Aorta (tissue), 5 donors: ENCODE measurements at regions not wholly inside any gene's neighbourhood (a gene's known extent, or its start where the extent isn't known, plus 50 kb on each side); places are given as distances from the start of the nearest gene placed in this dataset.

Experiments
- ATAC-seq: fragments of 200-7000 bp; cut with Tn5 transposase; one replicate; pipeline ENCODE4 v1.9.1; 2022; ENCODE audit warnings: moderate library complexity; ENCODE audit not compliant: low FRiP score
- DNase-seq, 2 donors: peaks; one replicate each; pipeline ENCODE4 v3.0.0-alpha.2; 2020
- H3K27ac ChIP-seq, 2 donors: one replicate each; pipeline ENCODE4 v1.5.1; 2013; ENCODE audit warnings: low read length in 2 of 2, mild to moderate bottlenecking in 2 of 2, moderate library complexity in 2 of 2, control low read depth in 1 of 2, inconsistent platforms in 1 of 2, low read depth in 1 of 2
- H3K27me3 ChIP-seq, 2 donors: one replicate each; pipeline ENCODE4 v1.6.1; 2013; ENCODE audit warnings: control low read depth in 1 of 2, low read length in 1 of 2, mild to moderate bottlenecking in 1 of 2, moderate library complexity in 1 of 2; ENCODE audit not compliant: insufficient read depth in 2 of 2, control insufficient read depth in 1 of 2
- H3K36me3 ChIP-seq, 2 donors: one replicate each; pipeline ENCODE4 v1.6.1; 2013; ENCODE audit warnings: control low read depth in 1 of 2, low read length in 1 of 2, mild to moderate bottlenecking in 1 of 2; ENCODE audit not compliant: insufficient read depth in 2 of 2, control insufficient read depth in 1 of 2
- H3K4me1 ChIP-seq, 2 donors: one replicate each; pipeline ENCODE4 v1.6.1; 2013; ENCODE audit warnings: low read length in 2 of 2, control low read depth in 1 of 2, mild to moderate bottlenecking in 1 of 2, moderate library complexity in 1 of 2; ENCODE audit not compliant: insufficient read depth in 2 of 2, control insufficient read depth in 1 of 2
- H3K4me3 ChIP-seq, 2 donors: one replicate each; pipeline ENCODE4 v1.5.1; 2013; ENCODE audit warnings: low read length in 2 of 2, control low read depth in 1 of 2, mild to moderate bottlenecking in 1 of 2
- H3K9me3 ChIP-seq: one replicate; pipeline ENCODE4 v1.6.1; 2013; ENCODE audit warnings: mild to moderate bottlenecking, low read length; ENCODE audit not compliant: control insufficient read depth
- WGBS, 2 donors: extraction: QIAGEN DNeasy Blood & Tissue Kit; methylation state at CpG; one replicate each; pipeline ENCODE4 v1.1.7; 2013; 5-methylcytosine and 5-hydroxymethylcytosine counted together
- intact Hi-C, 2 donors: fragments of 100-400 bp; cut with DNase I; formaldehyde crosslinking; loops; one replicate each; pipeline versions ENCODE4 v1.14.2 to v1.15.0; 2022
- donor health status: healthy with polysubstance abuse.
- donor health status: Bipolar disorder and iron deficiency.
- donor health status: DM: no; HTN: no; CAD: no.
- donor health status: DM: no; HTN: no; CAD: no.
- donor health status: DM: yes; HTN: yes; CAD: no.

GRCh38 chr6:86832686-86833085 is 104.6 kb upstream of the HTR1E start:
- Histone ChIP-seq H3K4me1 (no peaks in the 10 kb centered on the region), H3K4me3 (no peak overlapping the region)
- intact Hi-C loops = no loop called here

GRCh38 chr6:86825436-86825835 is 111.9 kb upstream of the HTR1E start:
- intact Hi-C loops = no loop called here
- Histone ChIP-seq H3K9me3 (no peaks in the 10 kb centered on the region), H3K4me1 (no peaks in the 10 kb centered on the region), H3K36me3 (no peaks in the 10 kb centered on the region), H3K27me3 (no peaks in the 10 kb centered on the region), H3K27ac (no peak overlapping the region), H3K4me3 (no peak overlapping the region)
- no peak for ATAC-seq
- WGBS, 2 donors = 52 to 59% methylated on average over 3 of the region's 3 CpGs
- no peak for DNase-seq

More at GRCh38 chr6:86832686-86833085, 104.6 kb upstream of the HTR1E start:
- Histone ChIP-seq H3K9me3 (no peaks in the 10 kb centered on the region), H3K27ac (no peak overlapping the region), H3K36me3 (no peaks in the 10 kb centered on the region), H3K27me3 (no peaks in the 10 kb centered on the region)
- ATAC-seq (no peak), DNase-seq (no peak)

- intact Hi-C loops = no loop called here
- H3K36me3 ChIP-seq = no peaks in the 10 kb centered on the region
- no peaks in the 10 kb centered on the region for H3K27me3 ChIP-seq
- no peaks in the 10 kb centered on the region for H3K4me1 ChIP-seq
- H3K9me3 ChIP-seq = no peaks in the 10 kb centered on the region
- H3K27ac ChIP-seq = no peak overlapping the region
- no peak for DNase-seq
- no peak overlapping the region for H3K4me3 ChIP-seq
- ATAC-seq = no peak
Measured at GRCh38 chr6:86822747-86823146, 114.6 kb upstream of the HTR1E start.

GRCh38 chr6:86820750-86821149 is 116.6 kb upstream of the HTR1E start:
- no peaks in the 10 kb centered on the region for H3K4me1 ChIP-seq
- ATAC-seq (no peak), DNase-seq (no peak)
- H3K27me3 ChIP-seq = no peaks in the 10 kb centered on the region
- no peak overlapping the region for H3K27ac ChIP-seq
- no peak overlapping the region for H3K4me3 ChIP-seq
- intact Hi-C loops = no loop called here
- WGBS, 2 donors = 36 to 42% methylated on average over 1 of the region's 1 CpG
- H3K36me3 ChIP-seq = no peaks in the 10 kb centered on the region
- H3K9me3 ChIP-seq = no peaks in the 10 kb centered on the region

- no peak for DNase-seq
- Histone ChIP-seq H3K4me3 (no peak overlapping the region), H3K27ac (no peak overlapping the region), H3K4me1 (no peaks in the 10 kb centered on the region), H3K9me3 (peaks cover 4% of the 10 kb centered on the region), H3K36me3 (no peaks in the 10 kb centered on the region), H3K27me3 (no peaks in the 10 kb centered on the region)
- intact Hi-C loops = no loop called here
- WGBS, 2 donors = 76 to 85% methylated on average over 1 of the region's 1 CpG
- no peak for ATAC-seq
Measured at GRCh38 chr6:86793649-86794048, 143.7 kb upstream of the HTR1E start.

GRCh38 chr6:86791476-86791875 is 145.9 kb upstream of the HTR1E start:
- no peaks in the 10 kb centered on the region for H3K36me3 ChIP-seq
- H3K4me3 ChIP-seq = no peak overlapping the region
- 74 to 79% methylated on average over 1 of the region's 1 CpG for WGBS, 2 donors
- H3K27ac ChIP-seq = no peak overlapping the region
- ATAC-seq (no peak), DNase-seq (no peak)
- H3K27me3 ChIP-seq = no peaks in the 10 kb centered on the region
- peaks cover 4% of the 10 kb centered on the region for H3K9me3 ChIP-seq
- intact Hi-C loops = no loop called here
- no peaks in the 10 kb centered on the region for H3K4me1 ChIP-seq

- no peak for ATAC-seq
- Histone ChIP-seq H3K4me3 (no peak overlapping the region), H3K9me3 (no peaks in the 10 kb centered on the region), H3K36me3 (no peaks in the 10 kb centered on the region), H3K27ac (no peak overlapping the region), H3K4me1 (no peaks in the 10 kb centered on the region), H3K27me3 (no peaks in the 10 kb centered on the region)
- DNase-seq = no peak
- WGBS, 2 donors = 44 to 47% methylated on average over 2 of the region's 2 CpGs
- intact Hi-C loops = no loop called here
Measured at GRCh38 chr6:86789779-86790411, 147.4 kb upstream of the HTR1E start.

- no peaks in the 10 kb centered on the region for H3K9me3 ChIP-seq
- no peaks in the 10 kb centered on the region for H3K36me3 ChIP-seq
- ATAC-seq (no peak), DNase-seq (no peak)
- no peak overlapping the region for H3K4me3 ChIP-seq
- no peaks in the 10 kb centered on the region for H3K27me3 ChIP-seq
- H3K4me1 ChIP-seq = no peaks in the 10 kb centered on the region
- intact Hi-C loops = no loop called here
- no peak overlapping the region for H3K27ac ChIP-seq
Measured at GRCh38 chr6:86782328-86782727, 155.0 kb upstream of the HTR1E start.

GRCh38 chr6:86780923-86781322 is 156.4 kb upstream of the HTR1E start:
- WGBS, 2 donors = 69 to 72% methylated on average over 2 of the region's 2 CpGs
- DNase-seq (no peak), ATAC-seq (no peak)
- Histone ChIP-seq H3K27me3 (no peaks in the 10 kb centered on the region), H3K36me3 (no peaks in the 10 kb centered on the region), H3K4me3 (no peak overlapping the region), H3K9me3 (no peaks in the 10 kb centered on the region), H3K27ac (no peak overlapping the region), H3K4me1 (no peaks in the 10 kb centered on the region)
- intact Hi-C loops = no loop called here
